Activated CD8-positive, alpha-beta memory T cell treated with anti-CD3 and anti-CD28 coated beads, Interleukin-2, amount 50 U/mL, for 4 hours (primary cell): ENCODE measurements at regions not wholly inside any gene's neighbourhood (a gene's known extent, or its start where the extent isn't known, plus 50 kb on each side); places are given as distances from the start of the nearest gene placed in this dataset.

Experiments
- DNase-seq: peaks from one replicate; pipeline ENCODE4 v3.0.0-alpha.2; 2020

DNA sequence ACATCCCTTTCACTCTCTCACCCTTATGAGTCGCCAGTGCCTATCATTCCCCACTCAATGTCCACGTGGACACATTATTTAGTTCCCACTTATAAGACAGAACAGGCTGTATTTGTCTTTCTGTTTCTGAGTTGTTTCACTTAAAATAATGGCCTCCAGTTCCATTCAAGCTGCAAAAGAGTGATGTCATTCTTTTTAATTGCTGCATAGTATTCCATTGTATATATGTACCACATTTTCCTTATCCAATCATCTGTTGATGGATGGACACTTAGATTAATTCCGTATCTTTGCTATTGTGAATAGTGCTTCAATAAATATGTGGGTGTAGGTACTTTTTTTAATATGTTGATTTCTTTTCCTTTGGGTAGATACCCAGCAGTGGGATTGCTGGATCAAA lies 79.1 kb downstream of the ZNF365 start:
- no peak for DNase-seq

DNA sequence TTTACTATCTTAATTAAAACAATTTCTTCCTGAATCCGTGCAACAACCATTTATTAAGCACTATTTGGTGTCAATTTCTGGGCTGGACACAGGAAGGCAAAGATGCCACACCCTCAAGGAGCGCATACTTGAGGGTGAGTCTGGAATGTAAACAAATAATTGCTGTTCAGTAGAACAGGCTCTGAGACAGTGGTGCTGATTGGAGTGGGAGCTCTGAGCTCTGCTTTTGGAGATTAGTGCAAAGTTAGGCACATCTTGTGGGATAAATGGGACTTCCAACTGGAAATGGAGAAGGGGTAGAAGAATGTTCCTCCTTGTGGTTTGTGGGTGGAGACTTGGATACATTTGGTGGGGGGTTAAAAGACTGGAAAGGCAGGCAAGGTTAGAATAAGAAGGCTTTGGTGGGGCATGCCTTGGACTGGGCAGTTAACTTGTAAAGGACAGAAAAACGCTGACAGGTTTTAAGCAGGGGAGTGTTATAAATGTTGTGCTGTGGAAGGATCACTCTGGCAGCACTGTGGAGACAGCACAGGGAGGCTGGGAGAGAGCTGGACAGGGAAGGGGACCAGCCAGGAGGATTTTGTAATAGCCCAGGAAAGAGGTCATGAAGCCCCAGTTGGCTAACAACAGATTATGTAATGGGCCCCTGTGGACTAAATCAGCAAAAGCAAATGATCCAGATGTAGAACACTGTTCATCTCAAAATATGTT lies 80.7 kb downstream of the ZNF365 start:
- DNase-seq: no peak

DNA sequence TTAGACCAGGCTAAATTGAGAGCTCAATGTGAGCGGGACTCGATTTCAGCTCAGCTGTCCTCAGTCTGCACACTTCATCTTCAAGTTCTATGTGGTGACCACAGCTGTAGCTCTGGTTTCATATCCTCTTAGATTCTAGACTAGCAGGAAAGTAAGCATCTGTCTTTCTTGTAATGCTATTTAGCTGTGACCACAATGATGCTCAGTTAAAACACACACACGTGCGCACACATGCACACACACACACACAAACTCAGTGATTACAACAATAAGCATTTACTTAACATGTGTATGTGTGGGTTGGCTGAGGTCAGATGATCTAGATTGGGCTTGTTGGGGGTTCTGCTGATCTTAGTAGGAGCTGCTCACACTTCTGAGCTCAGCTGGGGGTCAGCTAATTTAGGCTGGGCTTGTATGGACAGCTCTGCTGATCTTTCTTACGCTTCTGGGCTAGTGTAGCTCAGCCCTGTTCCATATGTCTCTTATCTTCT lies 82.5 kb downstream of the ZNF365 start:
- no peak for DNase-seq

DNA sequence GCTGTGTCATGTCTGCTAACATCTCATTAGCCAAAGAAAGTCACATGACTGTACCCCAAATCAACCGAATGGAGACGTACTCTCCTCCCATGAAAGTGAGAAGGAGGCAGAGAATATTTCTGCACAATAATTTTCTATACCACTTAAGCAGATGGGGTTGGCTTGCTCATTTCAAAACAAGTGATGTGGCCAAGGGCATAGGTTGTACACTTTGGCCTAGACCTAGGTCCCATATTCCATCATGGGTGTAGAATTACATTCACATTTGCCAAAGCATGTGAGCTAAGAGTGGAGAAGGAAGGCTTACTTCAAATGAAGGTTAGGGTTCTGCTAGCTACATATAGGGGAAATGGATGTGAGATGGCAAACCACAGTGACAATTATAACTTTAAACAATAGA lies 83.0 kb downstream of the ZNF365 start:
- DNase-seq: no peak

DNA sequence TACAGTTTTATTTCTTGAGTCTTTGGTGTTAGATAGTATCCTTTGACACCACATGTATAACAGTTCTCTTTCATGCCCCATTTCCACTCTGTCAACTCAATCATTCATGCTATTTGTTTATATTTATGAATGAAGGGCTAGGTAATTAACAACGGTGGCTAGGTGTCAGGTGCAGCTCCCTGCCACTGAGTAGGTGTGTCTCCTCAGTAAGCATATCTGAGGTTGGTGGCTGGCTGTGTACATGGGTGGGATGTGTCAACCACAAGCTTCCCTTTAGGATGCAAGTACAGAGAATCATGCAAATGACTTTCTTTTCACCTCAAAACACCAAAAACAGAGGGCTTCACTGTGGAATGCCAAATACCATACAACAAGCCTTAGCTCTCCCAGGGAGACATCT lies 83.4 kb downstream of the ZNF365 start:
- DNase-seq: no peak

- no peak for DNase-seq
These were observed 84.9 kb downstream of the ZNF365 start for GRCh38 chr10:62459072-62459471.

- DNase-seq: no peak
These were observed 85.3 kb downstream of the ZNF365 start for GRCh38 chr10:62459500-62459899.

- DNase-seq: no peak
These were observed 86.2 kb downstream of the ZNF365 start for GRCh38 chr10:62460393-62460792.

DNA sequence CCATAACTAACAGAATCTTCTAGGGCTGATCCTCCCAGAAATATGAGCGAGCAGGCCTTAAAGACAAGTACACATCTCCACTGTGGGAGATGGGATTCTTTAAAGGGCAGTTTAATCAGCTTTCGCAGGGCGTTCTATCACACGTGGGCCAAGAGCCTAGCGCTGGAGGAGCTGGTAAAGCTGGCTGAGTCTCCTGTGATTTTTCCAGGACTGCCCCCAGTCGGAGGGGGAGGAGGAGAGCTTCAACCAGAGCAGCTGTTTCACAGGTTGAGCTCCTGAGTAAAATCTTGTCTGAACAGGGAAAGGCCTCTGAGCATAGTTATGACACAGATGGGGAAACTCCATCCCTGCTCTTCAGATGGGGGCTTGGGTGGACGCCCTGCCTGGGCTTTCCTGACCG lies 87.0 kb downstream of the ZNF365 start:
- no peak for DNase-seq

DNA sequence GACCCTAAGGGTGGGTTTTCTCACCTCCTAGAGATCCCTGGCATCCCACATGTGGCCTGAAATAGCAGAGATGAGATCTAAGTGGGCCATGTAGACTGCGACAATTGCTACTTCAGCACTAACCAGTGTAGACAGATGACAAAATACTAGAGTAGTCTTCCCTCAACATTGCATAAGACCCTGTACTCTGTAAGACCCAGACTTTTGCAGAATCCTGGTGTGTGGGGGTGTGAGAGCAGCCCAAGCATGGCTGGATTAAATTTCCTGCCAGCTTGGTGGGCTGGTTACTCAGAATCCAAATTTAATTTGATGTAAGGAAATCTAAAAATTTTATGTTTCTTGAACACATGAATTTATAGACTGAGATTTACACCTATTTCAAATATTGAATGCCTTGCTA lies 88.3 kb downstream of the ZNF365 start:
- DNase-seq: no peak

- no peak for DNase-seq
These were observed 89.2 kb downstream of the ZNF365 start for GRCh38 chr10:62463364-62463763.

DNA sequence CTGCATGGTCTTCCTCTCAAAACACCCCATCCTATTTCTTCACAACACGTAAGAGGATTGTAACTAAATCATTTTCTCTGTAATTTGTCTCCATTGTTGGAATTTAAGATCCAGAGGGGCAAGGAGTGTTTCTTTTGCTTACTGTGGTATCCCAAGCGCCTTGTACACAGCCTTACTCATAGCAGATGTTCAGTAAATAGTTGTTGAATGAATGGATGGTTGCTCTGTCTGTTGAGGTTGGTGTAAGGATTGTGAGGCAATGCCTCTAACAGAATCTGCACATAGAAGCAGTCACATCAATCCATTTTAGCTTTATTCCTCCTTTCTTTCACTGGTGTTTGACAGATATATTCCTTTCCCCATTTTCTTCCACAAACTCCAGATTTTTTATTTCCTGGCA lies 90.1 kb downstream of the ZNF365 start:
- no peak for DNase-seq

GRCh38 chr10:62466590-62466989 lies 92.4 kb downstream of the ZNF365 start:
- no peak for DNase-seq

- no peak for DNase-seq
These were observed 93.4 kb downstream of the ZNF365 start for GRCh38 chr10:62467527-62467926.

GRCh38 chr10:62471711-62472110 lies 97.5 kb downstream of the ZNF365 start:
- no peak for DNase-seq

DNA sequence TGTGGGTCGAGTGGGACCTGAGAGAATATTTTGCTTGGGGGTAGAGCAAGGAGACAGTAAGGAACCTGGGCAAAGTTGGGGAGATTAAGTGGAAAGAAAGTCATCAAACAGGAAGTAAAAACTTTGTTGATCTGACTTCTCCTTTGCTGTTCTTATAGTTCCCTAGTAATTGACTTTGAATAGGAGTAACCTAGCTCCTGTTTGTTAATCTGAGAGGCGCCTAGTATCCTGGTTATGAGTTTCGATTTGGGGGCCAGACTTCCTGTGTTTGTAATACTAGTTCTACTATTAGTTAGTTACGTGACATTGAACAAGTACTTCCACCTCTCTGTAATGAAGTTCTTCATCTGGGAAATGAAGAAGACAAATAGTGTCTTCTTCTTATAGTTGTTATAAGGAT lies 99.1 kb downstream of the ZNF365 start:
- DNase-seq: no peak

GRCh38 chr10:62475551-62475950 lies 101.4 kb downstream of the ZNF365 start:
- DNase-seq: no peak

- DNase-seq: no peak
These were observed 105.4 kb downstream of the ZNF365 start for GRCh38 chr10:62479523-62479922.

GRCh38 chr10:62480196-62480595 lies 106.0 kb downstream of the ZNF365 start:
- DNase-seq: no peak

DNA sequence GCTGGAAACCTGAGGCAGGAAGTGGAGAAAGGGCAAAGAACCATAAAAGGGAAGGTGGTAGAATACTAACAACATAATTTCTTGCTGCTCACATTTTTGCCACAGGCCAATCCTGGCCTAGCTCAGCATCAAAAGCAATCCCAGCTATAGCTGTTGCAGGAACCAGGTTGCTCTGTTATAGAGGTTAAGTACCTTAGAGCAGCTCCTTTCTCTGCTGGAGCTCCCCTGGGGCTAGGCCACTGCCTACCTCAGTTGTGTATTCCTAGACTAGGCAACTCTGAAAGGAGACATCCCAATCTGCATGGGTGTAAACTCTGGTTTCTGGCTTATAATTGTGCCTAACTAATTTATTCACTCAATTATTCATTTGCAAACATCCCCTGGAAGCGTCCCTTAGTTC lies 108.4 kb downstream of the ZNF365 start:
- DNase-seq: no peak

DNA sequence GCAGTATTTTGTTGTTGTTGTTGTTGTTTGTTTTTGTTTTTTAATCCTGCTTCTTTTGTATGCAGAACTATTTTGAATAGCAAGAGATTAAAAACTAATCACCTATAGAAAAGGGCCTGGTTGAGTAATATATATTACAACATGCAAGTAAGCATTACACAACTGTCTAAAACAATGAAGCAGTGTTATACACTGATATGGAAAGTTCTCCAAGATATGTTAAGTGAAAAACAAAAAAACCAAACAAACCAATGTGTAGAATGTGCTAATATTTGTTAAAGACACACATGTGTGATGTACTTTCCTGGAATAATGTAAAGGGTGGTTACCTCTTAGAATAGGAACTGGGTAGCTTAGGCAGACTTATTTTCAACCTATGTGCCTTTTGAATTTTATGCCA lies 117.4 kb downstream of the ZNF365 start:
- no peak for DNase-seq

GRCh38 chr10:62492012-62492869 lies 118.1 kb downstream of the ZNF365 start:
- no peak for DNase-seq

DNA sequence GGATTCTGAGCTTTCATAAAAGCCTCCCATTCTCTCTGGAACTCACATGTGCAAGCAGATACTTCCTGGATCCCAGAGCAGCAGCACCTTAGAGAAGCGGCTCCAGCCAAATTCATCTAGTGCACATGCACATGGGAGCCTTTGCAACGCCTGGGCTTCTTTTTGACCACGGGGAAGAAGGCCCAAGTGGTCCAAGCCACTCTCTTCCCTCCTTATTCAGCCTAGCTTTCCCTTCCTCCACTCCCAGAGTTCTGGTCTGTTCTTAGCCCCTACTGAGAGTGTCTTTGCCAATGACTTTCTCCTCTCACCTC lies 118.7 kb downstream of the ZNF365 start:
- DNase-seq: no peak

DNA sequence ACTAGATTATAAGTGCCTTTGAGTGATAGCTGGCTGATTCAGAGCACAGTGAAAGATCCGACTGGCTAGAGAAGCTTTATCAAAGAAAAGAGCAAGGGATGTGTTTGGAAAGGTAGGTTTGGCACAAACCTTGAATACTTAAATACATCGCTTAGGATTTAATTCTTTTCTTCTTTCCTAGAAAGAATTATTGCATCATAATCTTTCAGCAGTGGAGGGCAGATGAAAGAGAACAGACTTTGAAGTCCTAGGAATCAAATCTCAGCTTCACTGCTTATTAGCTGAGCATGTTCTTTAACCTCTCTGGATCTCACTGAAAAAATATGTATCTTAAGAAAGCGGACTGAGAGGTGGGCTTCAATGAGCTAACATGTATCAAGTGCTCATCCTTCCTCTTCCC lies 122.8 kb downstream of the ZNF365 start:
- no peak for DNase-seq

- no peak for DNase-seq
These were observed 124.1 kb downstream of the ZNF365 start for GRCh38 chr10:62498271-62498670.
